ENCODE measurements at regions not wholly inside any gene's neighbourhood (a gene's known extent, or its start where the extent isn't known, plus 50 kb on each side); places are given as distances from the start of the nearest gene placed in this dataset.

DNA sequence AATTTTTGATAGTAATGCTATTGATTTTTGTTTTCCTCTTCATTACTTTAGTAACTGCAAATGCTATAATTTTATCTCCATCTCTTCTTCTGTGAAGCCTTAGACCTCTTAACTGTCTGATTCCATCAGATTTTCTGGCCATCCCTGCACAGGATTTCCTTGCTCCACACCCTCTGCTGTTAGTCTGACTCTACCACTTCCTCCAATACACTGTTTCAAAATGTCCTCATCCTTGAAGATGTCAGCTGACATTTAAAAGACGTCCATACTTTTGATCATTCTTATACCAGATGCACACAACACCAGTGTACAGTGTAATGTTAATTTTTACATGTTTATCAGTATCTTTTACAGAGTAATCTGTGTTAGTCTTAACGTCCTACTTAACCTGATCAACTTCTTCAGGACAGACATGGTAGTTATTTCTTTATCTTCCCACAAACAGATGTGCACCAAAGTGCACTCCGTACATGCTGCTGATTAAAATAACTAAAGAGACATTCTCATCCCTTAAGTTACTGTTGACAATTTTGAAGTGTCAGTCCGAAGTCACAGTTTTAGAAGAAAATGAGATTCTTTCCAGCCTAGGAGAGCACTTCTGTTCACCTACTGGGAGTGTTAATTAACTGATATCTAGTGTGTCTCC lies 102.4 kb upstream of the RASGRP1 start:
- Histone ChIP-seq H3K9me3 (ENCODE audit: insufficient read depth, low read length) (no peaks in the 10 kb centered on the region), H3K4me3 (ENCODE audit: low read length) (no peak overlapping the region), H3K27ac (ENCODE audit: low read length) (no peak overlapping the region), H3K27me3 (ENCODE audit: low read depth, low read length) (0 out of 2 replicates have a peak, but pooled peaks cover 3% of the 10 kb centered on the region), H3K4me2 (ENCODE audit: low read length) (no peak overlapping the region), H3K4me1 (ENCODE audit: low read length) (peaks cover 40% of the 10 kb centered on the region), H3K79me2 (ENCODE audit: low read length) (no peaks in the 10 kb centered on the region), H4K20me1 (ENCODE audit: insufficient read depth, low read length) (no peaks in the 10 kb centered on the region), H3K9ac (ENCODE audit: low read length) (no peak overlapping the region), H3K36me3 (replicated peaks; ENCODE audit: low read depth, low read length) (no peaks in the 10 kb centered on the region), H2AFZ (ENCODE audit: low read depth, low read length) (peak overlapping the region; percentile 35)
- TF ChIP-seq EZH2phosphoT487 (IDR thresholded peaks at IDR 0.05; ENCODE audit: low read depth): no peak
- TF ChIP-seq, protein P1, sequence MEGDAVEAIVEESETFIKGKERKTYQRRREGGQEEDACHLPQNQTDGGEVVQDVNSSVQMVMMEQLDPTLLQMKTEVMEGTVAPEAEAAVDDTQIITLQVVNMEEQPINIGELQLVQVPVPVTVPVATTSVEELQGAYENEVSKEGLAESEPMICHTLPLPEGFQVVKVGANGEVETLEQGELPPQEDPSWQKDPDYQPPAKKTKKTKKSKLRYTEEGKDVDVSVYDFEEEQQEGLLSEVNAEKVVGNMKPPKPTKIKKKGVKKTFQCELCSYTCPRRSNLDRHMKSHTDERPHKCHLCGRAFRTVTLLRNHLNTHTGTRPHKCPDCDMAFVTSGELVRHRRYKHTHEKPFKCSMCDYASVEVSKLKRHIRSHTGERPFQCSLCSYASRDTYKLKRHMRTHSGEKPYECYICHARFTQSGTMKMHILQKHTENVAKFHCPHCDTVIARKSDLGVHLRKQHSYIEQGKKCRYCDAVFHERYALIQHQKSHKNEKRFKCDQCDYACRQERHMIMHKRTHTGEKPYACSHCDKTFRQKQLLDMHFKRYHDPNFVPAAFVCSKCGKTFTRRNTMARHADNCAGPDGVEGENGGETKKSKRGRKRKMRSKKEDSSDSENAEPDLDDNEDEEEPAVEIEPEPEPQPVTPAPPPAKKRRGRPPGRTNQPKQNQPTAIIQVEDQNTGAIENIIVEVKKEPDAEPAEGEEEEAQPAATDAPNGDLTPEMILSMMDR (IDR thresholded peaks at IDR 0.05; ENCODE audit: low read depth, low read length): no peak

DNA sequence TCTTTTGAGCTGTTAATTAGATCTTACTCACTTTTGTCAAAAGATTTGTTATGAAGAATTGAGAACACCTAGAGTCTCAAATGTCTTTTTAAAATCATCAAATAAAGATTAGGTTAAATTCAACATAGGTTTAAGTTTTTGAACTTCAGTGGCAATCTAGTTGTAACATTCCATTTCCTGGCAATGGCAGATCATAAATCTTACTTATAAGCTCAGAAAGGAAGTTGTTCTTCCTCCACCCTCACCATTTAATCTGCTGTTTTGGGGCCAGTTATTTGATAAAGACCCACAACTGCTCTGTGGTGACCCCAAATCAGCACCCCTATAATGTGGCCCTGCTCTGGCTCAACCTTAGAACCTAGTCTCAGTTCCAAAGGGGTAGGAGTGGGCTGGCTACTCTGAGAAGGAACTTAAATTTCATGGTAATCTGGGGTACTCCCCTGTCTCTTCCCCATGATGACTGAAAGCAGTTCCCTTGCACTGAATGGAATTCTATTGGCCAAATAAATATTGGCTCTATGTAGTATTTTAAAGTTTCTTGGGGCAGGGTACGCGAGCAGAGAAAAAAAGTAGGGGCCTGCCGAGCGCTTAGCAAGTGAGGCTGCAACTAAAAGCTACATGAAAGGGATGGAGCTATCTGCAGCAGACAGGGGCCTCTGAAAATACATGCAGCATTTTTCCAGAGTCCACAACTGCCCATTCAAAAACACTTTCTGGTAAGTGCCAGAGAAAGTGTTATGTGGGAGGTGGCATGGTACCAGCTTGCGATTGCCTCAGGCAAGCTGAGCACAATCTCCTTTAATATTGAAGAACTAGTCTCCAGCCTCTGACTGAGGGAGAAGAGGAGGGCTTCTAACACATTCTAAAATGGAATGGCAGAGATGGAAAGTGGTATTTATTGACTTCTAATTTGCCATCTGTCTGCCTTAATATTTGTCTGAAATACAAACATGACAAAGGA lies 103.6 kb upstream of the RASGRP1 start:
- Histone ChIP-seq H4K20me1 (ENCODE audit: insufficient read depth, low read length) (no peaks in the 10 kb centered on the region), H3K27me3 (ENCODE audit: low read depth, low read length) (0 out of 2 replicates have a peak, but pooled peaks cover 3% of the 10 kb centered on the region), H2AFZ (ENCODE audit: low read depth, low read length) (no peak overlapping the region), H3K9ac (ENCODE audit: low read length) (no peak overlapping the region), H3K4me3 (ENCODE audit: low read length) (no peak overlapping the region), H3K4me2 (ENCODE audit: low read length) (no peak overlapping the region), H3K27ac (ENCODE audit: low read length) (no peak overlapping the region), H3K9me3 (ENCODE audit: insufficient read depth, low read length) (no peaks in the 10 kb centered on the region), H3K36me3 (replicated peaks; ENCODE audit: low read depth, low read length) (no peaks in the 10 kb centered on the region), H3K4me1 (ENCODE audit: low read length) (peaks cover 44% of the 10 kb centered on the region), H3K79me2 (ENCODE audit: low read length) (no peaks in the 10 kb centered on the region)
- TF ChIP-seq, protein P1 (IDR thresholded peaks at IDR 0.05; ENCODE audit: low read depth, low read length): no peak
- TF ChIP-seq EZH2phosphoT487 (IDR thresholded peaks at IDR 0.05; ENCODE audit: low read depth): no peak

DNA sequence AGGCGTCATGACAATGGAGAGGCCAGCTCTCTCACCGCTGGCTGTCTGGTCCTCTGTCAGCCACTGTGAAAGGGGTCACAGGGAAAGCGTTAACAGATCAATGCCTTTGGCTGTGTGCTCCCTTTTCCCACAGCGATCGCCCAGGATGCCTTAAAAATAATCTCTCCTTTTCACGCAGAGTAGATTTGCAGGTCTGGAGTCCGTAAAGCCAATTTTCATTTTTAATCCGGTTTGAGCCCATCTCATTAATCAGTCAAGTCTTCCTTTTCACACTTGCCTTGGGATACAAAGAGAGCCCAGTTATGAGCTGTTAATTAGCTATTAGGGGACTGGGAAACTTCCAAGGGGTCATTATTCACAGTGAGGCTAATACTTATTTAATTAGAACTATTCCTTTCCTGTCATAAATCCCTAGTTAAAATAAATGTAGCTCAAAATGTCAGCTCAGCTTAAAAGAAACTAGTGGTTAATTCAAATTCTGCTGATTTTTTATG lies 104.3 kb upstream of the RASGRP1 start:
- H3K4me1 ChIP-seq (ENCODE audit: low read length): peaks cover 51% of the 10 kb centered on the region
- TF ChIP-seq, protein P1 (IDR thresholded peaks at IDR 0.05; ENCODE audit: low read depth, low read length): no peak
- no peak for TF ChIP-seq EZH2phosphoT487 (IDR thresholded peaks at IDR 0.05; ENCODE audit: low read depth)
- no peaks in the 10 kb centered on the region for H4K20me1 ChIP-seq (ENCODE audit: insufficient read depth, low read length)
- H3K9me3 ChIP-seq (ENCODE audit: insufficient read depth, low read length): no peaks in the 10 kb centered on the region
- H3K9ac ChIP-seq (ENCODE audit: low read length): no peak overlapping the region
- no peak overlapping the region for H2AFZ ChIP-seq (ENCODE audit: low read depth, low read length)
- no peak overlapping the region for H3K4me3 ChIP-seq (ENCODE audit: low read length)
- H3K36me3 ChIP-seq (replicated peaks; ENCODE audit: low read depth, low read length): no peaks in the 10 kb centered on the region
- no peak overlapping the region for H3K4me2 ChIP-seq (ENCODE audit: low read length)
- no peaks in the 10 kb centered on the region for H3K79me2 ChIP-seq (ENCODE audit: low read length)
- 0 out of 2 replicates have a peak, but pooled peaks cover 3% of the 10 kb centered on the region for H3K27me3 ChIP-seq (ENCODE audit: low read depth, low read length)
- no peak overlapping the region for H3K27ac ChIP-seq (ENCODE audit: low read length)

Measured in OCI-LY3 (cell line).